ENCODE measurements at regions not wholly inside any gene's neighbourhood (a gene's known extent, or its start where the extent isn't known, plus 50 kb on each side); places are given as distances from the start of the nearest gene placed in this dataset.

- no peaks in the 10 kb centered on the region for H3K27me3 ChIP-seq
- TF ChIP-seq EP300 (IDR thresholded peaks at IDR 0.05) (no peak), POLR2A (IDR thresholded peaks at IDR 0.05) (no peak), CTCF (IDR thresholded peaks at IDR 0.05) (no peak)
- intact Hi-C loops (cut with DNase I), result no loop called here
- H3K36me3 ChIP-seq, result no peaks in the 10 kb centered on the region
- no peak overlapping the region for H3K4me3 ChIP-seq
- no peaks in the 10 kb centered on the region for H3K4me1 ChIP-seq (ENCODE audit: insufficient read depth)
- DNase-seq, result no peak
- H3K9me3 ChIP-seq, result no peaks in the 10 kb centered on the region
- H3K27ac ChIP-seq, result no peak overlapping the region
- 73 to 76% (median 75%) methylated on average over 2 of the region's 2 CpGs for WGBS, 3 donors
These were observed 158.1 kb downstream of the IRS2 start for GRCh38 chr13:109628251-109628699.

GRCh38 chr13:109627649-109628048 is 158.7 kb downstream of the IRS2 start:
- DNase-seq, result no peak
- Histone ChIP-seq H3K27ac (no peak overlapping the region), H3K4me3 (no peak overlapping the region), H3K27me3 (no peaks in the 10 kb centered on the region), H3K36me3 (no peaks in the 10 kb centered on the region), H3K9me3 (no peaks in the 10 kb centered on the region), H3K4me1 (ENCODE audit: insufficient read depth) (no peaks in the 10 kb centered on the region)
- 56 to 62% (median 56%) methylated on average over 2 of the region's 2 CpGs for WGBS, 3 donors
- intact Hi-C loops (cut with DNase I), result no loop called here
- TF ChIP-seq POLR2A (IDR thresholded peaks at IDR 0.05) (no peak), CTCF (IDR thresholded peaks at IDR 0.05) (no peak)

GRCh38 chr13:109626386-109627171 is 159.8 kb downstream of the IRS2 start:
- Histone ChIP-seq H3K27me3 (no peaks in the 10 kb centered on the region), H3K4me3 (no peak overlapping the region), H3K36me3 (no peaks in the 10 kb centered on the region), H3K9me3 (no peaks in the 10 kb centered on the region), H3K27ac (no peak overlapping the region), H3K4me1 (ENCODE audit: insufficient read depth) (no peaks in the 10 kb centered on the region)
- WGBS, 3 donors, result 70 to 76% (median 74%) methylated on average over 8 of the region's 8 CpGs
- DNase-seq, result no peak
- TF ChIP-seq EP300 (IDR thresholded peaks at IDR 0.05) (no peak), CTCF (IDR thresholded peaks at IDR 0.05) (no peak), POLR2A (IDR thresholded peaks at IDR 0.05) (no peak)
- intact Hi-C loops (cut with DNase I), result no loop called here

- H3K9me3 ChIP-seq, result no peaks in the 10 kb centered on the region
- DNase-seq, result no peak
- H3K4me1 ChIP-seq (ENCODE audit: insufficient read depth), result no peaks in the 10 kb centered on the region
- no peaks in the 10 kb centered on the region for H3K36me3 ChIP-seq
- no peak overlapping the region for H3K27ac ChIP-seq
- intact Hi-C loops (cut with DNase I), result no loop called here
- no peaks in the 10 kb centered on the region for H3K27me3 ChIP-seq
- no peak for TF ChIP-seq CTCF (IDR thresholded peaks at IDR 0.05)
- TF ChIP-seq EP300 (IDR thresholded peaks at IDR 0.05), result no peak
- no peak for TF ChIP-seq POLR2A (IDR thresholded peaks at IDR 0.05)
- 95 to 98% (median 95%) methylated on average over 1 of the region's 1 CpG for WGBS, 3 donors
- no peak overlapping the region for H3K4me3 ChIP-seq
These were observed 161.2 kb downstream of the IRS2 start for GRCh38 chr13:109625156-109625555.
